Hepatocyte (in vitro differentiated cells): ENCODE measurements at regions not wholly inside any gene's neighbourhood (a gene's known extent, or its start where the extent isn't known, plus 50 kb on each side); places are given as distances from the start of the nearest gene placed in this dataset.

Source experiments
- DNase-seq: peaks from one replicate; pipeline ENCODE4 v3.0.0-alpha.2; 2016; ENCODE audit warnings: low spot score
- H2AFZ ChIP-seq: fragments of 200-600 bp; sonication (generic); 2 replicates; pipeline ENCODE4 v1.6.0; 2016; ENCODE audit warnings: antibody characterized with exemption, mild to moderate bottlenecking
- H3K27ac ChIP-seq: fragments of 200-600 bp; sonication (generic); 2 replicates; pipeline ENCODE4 v1.5.1; 2016; ENCODE audit warnings: mild to moderate bottlenecking
- H3K27me3 ChIP-seq: fragments of 200-600 bp; sonication (generic); 2 replicates; pipeline ENCODE4 v1.6.1; 2016
- H3K36me3 ChIP-seq: fragments of 200-600 bp; sonication (generic); replicated peaks from 2 replicates; pipeline ENCODE4 v1.5.1; 2016; ENCODE audit warnings: low read depth; ENCODE audit not compliant: insufficient read depth
- H3K4me1 ChIP-seq: fragments of 200-600 bp; sonication (generic); 2 replicates; pipeline ENCODE4 v1.5.1; 2016; ENCODE audit warnings: mild to moderate bottlenecking, moderate library complexity; ENCODE audit not compliant: insufficient read depth
- H3K4me2 ChIP-seq: fragments of 200-600 bp; sonication (generic); 2 replicates; pipeline ENCODE4 v1.6.0; 2016
- H3K4me3 ChIP-seq: fragments of 200-600 bp; sonication (generic); 2 replicates; pipeline ENCODE4 v1.5.1; 2016; ENCODE audit warnings: mild to moderate bottlenecking
- H3K79me2 ChIP-seq: fragments of 200-600 bp; sonication (generic); 2 replicates; pipeline ENCODE4 v1.6.0; 2017; ENCODE audit warnings: mild to moderate bottlenecking
- H3K9me2 ChIP-seq: fragments of 200-600 bp; sonication (generic); replicated peaks from 2 replicates; pipeline ENCODE4 v1.6.0; 2017; ENCODE audit warnings: mild to moderate bottlenecking; ENCODE audit not compliant: insufficient read depth
- H3K9me3 ChIP-seq: fragments of 200-600 bp; sonication (generic); 2 replicates; pipeline ENCODE4 v1.5.1; 2016; ENCODE audit warnings: low read depth, mild to moderate bottlenecking
- H4K20me1 ChIP-seq: fragments of 200-600 bp; sonication (generic); 2 replicates; pipeline ENCODE4 v1.6.0; 2016; ENCODE audit warnings: mild to moderate bottlenecking; ENCODE audit not compliant: insufficient read depth, poor library complexity, severe bottlenecking
- EZH2 ChIP-seq: fragments of 200-600 bp; sonication (generic); IDR thresholded peaks from 2 replicates; pipeline ENCODE4 v1.6.1; 2016; ENCODE audit warnings: antibody characterized with exemption, mild to moderate bottlenecking, borderline replicate concordance
- EZH2phosphoT487 ChIP-seq: fragments of 200-600 bp; sonication (generic); IDR thresholded peaks from one replicate; pipeline ENCODE4 v1.6.1; 2018; ENCODE audit warnings: antibody characterized with exemption, mild to moderate bottlenecking, low read depth, moderate library complexity; ENCODE audit not compliant: unreplicated experiment, severe bottlenecking
- WGBS: methylation state at CpG from one replicate; pipeline ENCODE4 v1.1.6; 2016; ENCODE audit warnings: low lambda C conversion rate; ENCODE audit errors: missing lambda C conversion rate; 5-methylcytosine and 5-hydroxymethylcytosine counted together
- TF ChIP-seq, protein P1 (sequence below): fragments of 200-600 bp; sonication (generic); IDR thresholded peaks from 2 replicates; pipeline ENCODE4 v1.5.1; 2016; ENCODE audit warnings: antibody characterized with exemption, mild to moderate bottlenecking; ENCODE audit not compliant: poor library complexity

DNA sequence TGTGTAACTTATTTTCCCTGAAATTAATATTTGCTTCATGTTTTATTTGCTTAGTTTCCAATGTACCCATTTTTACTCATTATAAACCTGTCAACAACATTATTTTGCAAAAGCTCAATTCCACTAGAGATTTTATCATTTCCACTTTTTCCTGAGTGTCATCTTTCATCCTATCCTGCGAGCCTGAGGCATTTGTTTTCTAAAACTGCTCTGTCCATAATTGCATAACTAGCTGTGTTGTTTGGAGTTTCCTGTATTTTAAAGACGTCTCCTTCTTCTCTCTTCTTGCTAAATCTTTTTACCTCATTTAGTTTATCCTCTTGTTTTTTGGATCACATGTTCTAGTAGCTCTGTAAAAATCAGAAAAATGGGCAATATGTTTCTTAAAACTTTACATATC, 332.7 kb upstream of the NOVA1 start:
- no peaks in the 10 kb centered on the region for H3K79me2 ChIP-seq
- no peak overlapping the region for H3K4me2 ChIP-seq
- H3K9me2 ChIP-seq = no peaks in the 10 kb centered on the region
- DNase-seq = no peak
- H4K20me1 ChIP-seq = no peaks in the 10 kb centered on the region
- TF ChIP-seq EZH2phosphoT487 (no peak), EZH2 (no peak)
- TF ChIP-seq, protein P1, sequence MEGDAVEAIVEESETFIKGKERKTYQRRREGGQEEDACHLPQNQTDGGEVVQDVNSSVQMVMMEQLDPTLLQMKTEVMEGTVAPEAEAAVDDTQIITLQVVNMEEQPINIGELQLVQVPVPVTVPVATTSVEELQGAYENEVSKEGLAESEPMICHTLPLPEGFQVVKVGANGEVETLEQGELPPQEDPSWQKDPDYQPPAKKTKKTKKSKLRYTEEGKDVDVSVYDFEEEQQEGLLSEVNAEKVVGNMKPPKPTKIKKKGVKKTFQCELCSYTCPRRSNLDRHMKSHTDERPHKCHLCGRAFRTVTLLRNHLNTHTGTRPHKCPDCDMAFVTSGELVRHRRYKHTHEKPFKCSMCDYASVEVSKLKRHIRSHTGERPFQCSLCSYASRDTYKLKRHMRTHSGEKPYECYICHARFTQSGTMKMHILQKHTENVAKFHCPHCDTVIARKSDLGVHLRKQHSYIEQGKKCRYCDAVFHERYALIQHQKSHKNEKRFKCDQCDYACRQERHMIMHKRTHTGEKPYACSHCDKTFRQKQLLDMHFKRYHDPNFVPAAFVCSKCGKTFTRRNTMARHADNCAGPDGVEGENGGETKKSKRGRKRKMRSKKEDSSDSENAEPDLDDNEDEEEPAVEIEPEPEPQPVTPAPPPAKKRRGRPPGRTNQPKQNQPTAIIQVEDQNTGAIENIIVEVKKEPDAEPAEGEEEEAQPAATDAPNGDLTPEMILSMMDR = no peak
- H2AFZ ChIP-seq = no peak overlapping the region
- 53% methylated on average over 2 of the region's 2 CpGs for WGBS
- H3K4me1 ChIP-seq = no peaks in the 10 kb centered on the region
- no peaks in the 10 kb centered on the region for H3K9me3 ChIP-seq
- H3K27me3 ChIP-seq = no peaks in the 10 kb centered on the region
- no peaks in the 10 kb centered on the region for H3K36me3 ChIP-seq
- H3K27ac ChIP-seq = no peak overlapping the region
- H3K4me3 ChIP-seq = no peak overlapping the region

- 85% methylated on average over 4 of the region's 4 CpGs for WGBS
These were observed 334.8 kb upstream of the NOVA1 start for GRCh38 chr14:26932606-26933005.

GRCh38 chr14:26933431-26933830, 335.6 kb upstream of the NOVA1 start:
- Histone ChIP-seq H3K9me2 (no peaks in the 10 kb centered on the region), H4K20me1 (no peaks in the 10 kb centered on the region), H3K36me3 (no peaks in the 10 kb centered on the region), H2AFZ (no peak overlapping the region), H3K79me2 (no peaks in the 10 kb centered on the region), H3K27me3 (no peaks in the 10 kb centered on the region), H3K4me2 (no peak overlapping the region), H3K27ac (no peak overlapping the region), H3K4me1 (no peaks in the 10 kb centered on the region), H3K9me3 (no peaks in the 10 kb centered on the region), H3K4me3 (no peak overlapping the region)
- TF ChIP-seq EZH2phosphoT487 (no peak), EZH2 (no peak)
- TF ChIP-seq, protein P1 = no peak
- DNase-seq = no peak
- WGBS = 59% methylated on average over 4 of the region's 4 CpGs

More at GRCh38 chr14:26932606-26933005, 334.8 kb upstream of the NOVA1 start:
- Histone ChIP-seq H3K36me3 (no peaks in the 10 kb centered on the region), H3K79me2 (no peaks in the 10 kb centered on the region), H3K9me2 (no peaks in the 10 kb centered on the region), H3K4me2 (no peak overlapping the region), H3K4me1 (no peaks in the 10 kb centered on the region), H3K9me3 (no peaks in the 10 kb centered on the region), H3K27ac (no peak overlapping the region), H3K27me3 (no peaks in the 10 kb centered on the region), H4K20me1 (no peaks in the 10 kb centered on the region), H3K4me3 (no peak overlapping the region), H2AFZ (no peak overlapping the region)
- DNase-seq = no peak
- TF ChIP-seq EZH2 = no peak
- TF ChIP-seq, protein P1 = no peak
- TF ChIP-seq EZH2phosphoT487 = no peak

DNA sequence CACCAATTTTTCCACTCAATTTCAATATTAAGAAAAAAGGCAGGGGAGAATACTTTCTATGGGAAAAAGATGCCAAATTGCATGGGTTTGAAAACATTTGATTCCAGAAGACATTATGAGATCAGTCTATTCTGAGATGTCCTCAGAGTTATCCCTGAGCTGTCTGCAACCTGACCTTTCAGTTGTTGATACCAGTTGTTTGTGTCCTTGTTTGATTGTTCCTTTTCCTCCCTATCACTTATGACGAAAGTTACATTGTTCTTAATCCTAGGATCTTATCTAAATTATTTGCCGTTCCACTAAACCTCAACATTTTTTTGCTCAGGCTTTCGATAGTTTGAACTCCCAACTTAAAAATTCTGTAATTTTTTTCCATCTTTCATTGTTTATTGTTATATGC, 336.3 kb upstream of the NOVA1 start:
- no peaks in the 10 kb centered on the region for H3K36me3 ChIP-seq
- H3K4me3 ChIP-seq = no peak overlapping the region
- 55% methylated on average over 3 of the region's 3 CpGs for WGBS
- no peaks in the 10 kb centered on the region for H3K27me3 ChIP-seq
- H3K9me3 ChIP-seq = no peaks in the 10 kb centered on the region
- TF ChIP-seq EZH2phosphoT487 = no peak
- H3K79me2 ChIP-seq = no peaks in the 10 kb centered on the region
- H2AFZ ChIP-seq = no peak overlapping the region
- no peaks in the 10 kb centered on the region for H3K4me1 ChIP-seq
- H3K9me2 ChIP-seq = no peaks in the 10 kb centered on the region
- H4K20me1 ChIP-seq = no peaks in the 10 kb centered on the region
- no peak for DNase-seq
- no peak overlapping the region for H3K4me2 ChIP-seq
- no peak overlapping the region for H3K27ac ChIP-seq
